Panc1 (cell line): ENCODE measurements at regions not wholly inside any gene's neighbourhood (a gene's known extent, or its start where the extent isn't known, plus 50 kb on each side); places are given as distances from the start of the nearest gene placed in this dataset.

Experiments used
- ATAC-seq: fragments of 200-7000 bp; cut with Tn5 transposase; 2 replicates; pipeline ENCODE4 v1.9.1; 2020; ENCODE audit warnings: mild to moderate bottlenecking, moderate library complexity
- BruUV-seq: library from RNA; stranded (reverse); fragments of 400-500 nt; replicated peaks from 2 replicates; lab custom pipeline; 2021; lab: Mats Ljungman, UMichigan
- CTCF ChIA-PET: fragments of 300-600 bp; sonication (Branson Sonifier 250); formaldehyde crosslinking; loops from one replicate; lab custom pipeline; 2022; ENCODE audit warnings: antibody characterized with exemption; lab: Charles Lee
- POLR2A ChIA-PET: fragments of 300-600 bp; sonication (Branson Sonifier 250); formaldehyde crosslinking; loops from one replicate; lab custom pipeline; 2022; ENCODE audit warnings: antibody characterized with exemption; lab: Charles Lee
- DNase-seq: peaks from one replicate; pipeline ENCODE4 v3.0.0-alpha.2; 2010; ENCODE audit warnings: low read depth, low spot score
- H3K27ac ChIP-seq: 2 replicates; pipeline ENCODE4 v1.5.1; 2011; ENCODE audit warnings: mild to moderate bottlenecking, low read length, inconsistent platforms
- H3K27me3 ChIP-seq: fragments of 200-500 bp; sonication (Bioruptor generic); 2 replicates; pipeline ENCODE4 v1.6.0; 2014; ENCODE audit warnings: low read length, inconsistent platforms; ENCODE audit not compliant: control insufficient read depth, insufficient read depth
- H3K36me3 ChIP-seq: fragments of 200-500 bp; sonication (Bioruptor generic); 2 replicates; pipeline ENCODE4 v1.5.1; 2014; ENCODE audit warnings: inconsistent platforms, mild to moderate bottlenecking, low read length, moderate library complexity; ENCODE audit not compliant: control insufficient read depth, insufficient read depth
- H3K4me1 ChIP-seq: 2 replicates; pipeline ENCODE4 v1.5.1; 2011; ENCODE audit warnings: inconsistent platforms, mild to moderate bottlenecking, low read length, moderate library complexity; ENCODE audit not compliant: control insufficient read depth, insufficient read depth
- H3K4me3 ChIP-seq, 2 experiments: 2 replicates each; pipeline ENCODE4 v1.5.1; 2011 to 2012; ENCODE audit warnings: low read depth in 2 of 2, low read length in 2 of 2, mild to moderate bottlenecking in 2 of 2, inconsistent platforms in 1 of 2, moderate library complexity in 1 of 2
- H3K9me3 ChIP-seq: fragments of 200-500 bp; sonication (Bioruptor generic); 2 replicates; pipeline ENCODE4 v1.5.1; 2014; ENCODE audit warnings: low read depth, mild to moderate bottlenecking, inconsistent platforms, low read length, moderate library complexity; ENCODE audit not compliant: control insufficient read depth, insufficient read depth
- CTCF ChIP-seq: fragments of 450-650 bp; IDR thresholded peaks from 2 replicates; pipeline ENCODE4 v1.5.1; 2017; ENCODE audit warnings: mild to moderate bottlenecking
- POLR2AphosphoS5 ChIP-seq: IDR thresholded peaks from 2 replicates; pipeline ENCODE4 v1.6.1; 2012; ENCODE audit warnings: mild to moderate bottlenecking, low read depth, low read length, moderate library complexity
- REST ChIP-seq, 2 experiments: IDR thresholded peaks; 2 replicates each; pipeline ENCODE4 v1.6.1; 2011 to 2012; ENCODE audit warnings: low read depth in 2 of 2, control low read depth in 1 of 2, low read length in 1 of 2, mild to moderate bottlenecking in 1 of 2, moderate library complexity in 1 of 2; ENCODE audit not compliant: insufficient read depth in 1 of 2
- SIN3A ChIP-seq: IDR thresholded peaks from 2 replicates; pipeline ENCODE4 v1.6.1; 2012; ENCODE audit warnings: low read depth, mild to moderate bottlenecking, low read length, moderate library complexity, borderline replicate concordance; ENCODE audit not compliant: insufficient read depth
- TCF7L2 ChIP-seq: IDR thresholded peaks from 2 replicates; pipeline ENCODE4 v1.6.1; 2011; ENCODE audit warnings: mild to moderate bottlenecking, low read depth, low read length, inconsistent platforms
- in situ Hi-C: cut with HindIII; loops from 2 replicates; pipeline ENCODE4 v1.10.0; 2016; ENCODE audit warnings: low sequenced_read_pairs, low pct_unique_long_range_greater_than_20kb
- intact Hi-C: fragments of 100-400 bp; cut with micrococcal nuclease; formaldehyde crosslinking; loops from one replicate; pipeline ENCODE4 v1.10.0; 2022; ENCODE audit not compliant: unreplicated experiment

GRCh38 chr3:31028766-31029165 lies 134.3 kb upstream of the GADL1 start:
- DNase-seq = no peak
- Histone ChIP-seq H3K27ac (no peak overlapping the region), H3K27me3 (no peaks in the 10 kb centered on the region), H3K9me3 (no peaks in the 10 kb centered on the region), H3K4me1 (no peaks in the 10 kb centered on the region), H3K4me3 (no peak overlapping the region), H3K36me3 (no peaks in the 10 kb centered on the region)
- POLR2A ChIA-PET = no interaction called here
- CTCF ChIA-PET = no interaction called here
- ATAC-seq = no peak
- in situ Hi-C loops (no loop called here), intact Hi-C loops (no loop called here)
- TF ChIP-seq REST (IDR thresholded peaks at IDR 0.05; ENCODE audit: insufficient read depth in 1 of 2, low read depth in 2 of 2, low read length in 1 of 2) = no peak
- no peak for TF ChIP-seq CTCF
- TF ChIP-seq TCF7L2 = no peak
- no peak for TF ChIP-seq POLR2AphosphoS5
- TF ChIP-seq SIN3A = no peak
- no TSS peak for BruUV-seq

GRCh38 chr3:31029706-31030105 lies 135.2 kb upstream of the GADL1 start:
- DNase-seq = no peak
- no peak for ATAC-seq
- intact Hi-C loops (no loop called here), in situ Hi-C loops (no loop called here)
- POLR2A ChIA-PET = no interaction called here
- Histone ChIP-seq H3K4me1 (no peaks in the 10 kb centered on the region), H3K27me3 (no peaks in the 10 kb centered on the region), H3K36me3 (no peaks in the 10 kb centered on the region), H3K27ac (no peak overlapping the region), H3K4me3 (no peak overlapping the region), H3K9me3 (no peaks in the 10 kb centered on the region)
- no TSS peak for BruUV-seq
- CTCF ChIA-PET = no interaction called here
- TF ChIP-seq SIN3A (no peak), POLR2AphosphoS5 (no peak), REST (IDR thresholded peaks at IDR 0.05; ENCODE audit: insufficient read depth in 1 of 2, low read depth in 2 of 2, low read length in 1 of 2) (no peak), TCF7L2 (no peak), CTCF (no peak)
